ENCODE measurements at regions not wholly inside any gene's neighbourhood (a gene's known extent, or its start where the extent isn't known, plus 50 kb on each side); places are given as distances from the start of the nearest gene placed in this dataset.

DNA sequence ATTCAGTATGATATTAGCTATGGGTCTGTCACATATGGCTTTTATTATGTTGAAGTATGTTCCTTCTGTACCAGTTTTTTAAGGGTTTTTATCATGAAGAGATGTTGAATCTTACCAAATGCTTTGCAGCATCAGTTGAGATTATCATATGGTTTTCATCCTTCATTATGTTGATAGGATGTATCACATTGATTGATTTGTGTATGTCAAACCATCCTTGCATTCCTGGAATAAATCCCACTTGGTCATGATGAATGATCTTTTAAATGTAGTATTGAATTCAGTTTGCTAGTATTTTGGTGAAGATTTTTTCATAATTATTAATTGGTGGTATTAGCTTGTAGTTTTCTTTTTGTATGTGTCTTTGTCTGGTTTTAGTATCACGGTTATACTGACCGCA is 185.9 kb downstream of the MBL2 start:
- Mint-ChIP-seq H3K4me3 (no peak overlapping the region), H3K27ac (no peak overlapping the region), H3K36me3 (ENCODE audit: insufficient read depth in 1 of 3, low read depth in 3 of 3) (peaks cover 7 to 8% (median 7%) of the 10 kb centered on the region in 3 experiments; a peak in 5 of 7 replicates), H3K9me3 (peaks cover 25 to 36% of the 10 kb centered on the region in 2 experiments; a peak in 4 of 5 replicates), H3K27me3 (ENCODE audit: low read depth) (no peaks in the 10 kb centered on the region), H3K4me1 (peaks cover 0 to 3% of the 10 kb centered on the region in 2 experiments; a peak in 1 of 4 replicates)
- Histone ChIP-seq H3K27me3 (ENCODE audit: insufficient read depth, low read length) (no peaks in the 10 kb centered on the region), H3K9me3 (ENCODE audit: control insufficient read depth, low read depth, low read length) (no peaks in the 10 kb centered on the region), H3K9ac (ENCODE audit: extremely low read depth, insufficient read length, low read length) (no peak overlapping the region), H2BK120ac (ENCODE audit: low read depth, low read length, poor library complexity, severe bottlenecking) (no peak overlapping the region), H3K18ac (ENCODE audit: insufficient read length, low read depth, low read length) (no peak overlapping the region), H2BK12ac (ENCODE audit: insufficient read length, low read depth, low read length) (no peak overlapping the region), H2BK15ac (ENCODE audit: low read depth, low read length) (no peak overlapping the region), H3K79me2 (ENCODE audit: insufficient read depth, low read length) (no peaks in the 10 kb centered on the region), H3K4ac (ENCODE audit: low read depth, low read length) (no peak overlapping the region), H2AK5ac (ENCODE audit: insufficient read length, low read length) (no peak overlapping the region), H3K14ac (ENCODE audit: insufficient read depth, low read length) (no peak overlapping the region), H3K23ac (ENCODE audit: insufficient read length, low read depth, low read length) (no peak overlapping the region), H4K8ac (replicated peaks; ENCODE audit: insufficient read length, low read depth, low read length) (no peak overlapping the region), H2AFZ (ENCODE audit: low read length) (no peak overlapping the region), H2BK20ac (ENCODE audit: low read depth, low read length, poor library complexity, severe bottlenecking) (no peak overlapping the region), H4K20me1 (ENCODE audit: control insufficient read depth, insufficient read depth, insufficient read length) (no peaks in the 10 kb centered on the region), H3K27ac (ENCODE audit: insufficient read length, low read depth, low read length) (no peak overlapping the region), H3K4me2 (ENCODE audit: insufficient read depth, insufficient read length, low read length) (no peak overlapping the region), H4K5ac (ENCODE audit: insufficient read length, low read depth, low read length) (no peak overlapping the region), H3T11ph (ENCODE audit: low read length) (no peak overlapping the region), H2BK5ac (ENCODE audit: insufficient read length, low read length) (no peak overlapping the region), H3K79me1 (ENCODE audit: insufficient read depth, low read depth, low read length, poor library complexity, severe bottlenecking) (no peaks in the 10 kb centered on the region), H4K91ac (ENCODE audit: insufficient read length, low read depth, low read length) (no peak overlapping the region), H3K4me1 (ENCODE audit: insufficient read depth, low read length) (no peaks in the 10 kb centered on the region), H3K23me2 (ENCODE audit: insufficient read length, low read depth, low read length, poor library complexity, severe bottlenecking) (no peaks in the 10 kb centered on the region), H3K56ac (ENCODE audit: insufficient read length, low read depth, low read length) (no peak overlapping the region)
- no CpG with 5 or more reads among the region's 2 CpGs for WGBS (ENCODE audit: extremely low coverage, insufficient read length, low lambda C conversion rate)
- DNase-seq, result no peak
- TF ChIP-seq CTCF (conservative IDR thresholded peaks at IDR 0.05), result no peak
